Smooth muscle cell of the brain vasculature (primary cell): ENCODE measurements at regions not wholly inside any gene's neighbourhood (a gene's known extent, or its start where the extent isn't known, plus 50 kb on each side); places are given as distances from the start of the nearest gene placed in this dataset.
"Not testable (repeated sequence)": the region's sequence is repeated elsewhere in the genome, so short reads cannot be mapped to it uniquely, and the experiment has no call there.

Experiments used
- DNase-seq: peaks from one replicate; pipeline ENCODE4 v3.0.0-alpha.2; 2012; ENCODE audit warnings: low read depth, low spot score

DNA sequence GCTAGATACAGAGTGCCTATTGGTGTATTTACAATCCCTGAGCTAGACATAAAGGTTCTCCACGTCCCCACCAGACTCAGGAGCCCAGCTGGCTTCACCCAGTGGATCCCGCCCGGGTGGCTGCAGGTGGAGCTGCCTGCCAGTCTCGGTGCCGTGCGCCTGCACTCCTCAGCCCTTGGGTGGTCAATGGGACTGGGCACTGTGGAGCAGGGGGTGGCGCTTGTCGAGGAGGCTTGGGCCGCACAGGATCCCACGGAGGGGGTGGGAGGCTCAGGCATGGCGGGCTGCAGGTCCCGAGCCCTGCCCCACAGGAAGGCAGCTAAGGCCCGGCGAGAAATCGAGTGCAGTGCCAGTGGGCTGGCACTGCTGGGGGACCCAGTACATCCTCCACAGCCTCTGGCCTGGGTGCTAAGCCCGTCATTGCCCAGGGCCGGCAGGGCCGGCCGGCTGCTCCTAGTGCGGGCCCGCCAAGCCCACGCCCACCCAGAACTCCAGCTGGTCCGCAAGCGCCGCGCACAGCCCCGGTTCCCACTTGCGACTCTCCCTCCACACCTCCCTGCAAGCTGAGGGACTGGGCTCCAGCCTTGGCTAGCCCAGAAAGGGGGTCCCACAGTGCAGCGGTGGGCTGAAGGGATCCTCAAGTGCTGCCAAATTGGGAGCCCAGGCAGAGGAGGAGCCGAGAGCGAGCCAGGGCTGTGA is 554.6 kb upstream of the LUZP2 start:
- DNase-seq = not testable (repeated sequence)

GRCh38 chr11:23944923-23945322 is 551.9 kb upstream of the LUZP2 start:
- no peak for DNase-seq

DNA sequence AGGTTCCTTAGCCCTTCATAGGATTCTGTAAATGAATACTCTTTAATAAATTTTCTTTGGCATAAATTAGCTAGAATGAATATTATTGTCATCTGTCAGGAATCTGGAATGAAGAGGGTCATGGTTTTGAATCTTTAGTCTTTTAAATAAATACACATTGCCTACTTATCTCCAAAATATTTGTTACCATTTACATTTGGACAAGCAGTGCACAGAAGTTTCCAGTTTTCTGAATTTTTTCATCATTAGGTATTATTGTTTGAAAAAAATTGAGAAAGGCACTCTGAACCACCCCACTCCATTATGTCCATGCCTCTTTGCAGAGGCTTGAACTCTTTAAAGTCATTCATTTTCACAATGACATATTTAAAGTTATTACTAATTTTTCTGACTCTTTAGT is 549.0 kb upstream of the LUZP2 start:
- no peak for DNase-seq

DNA sequence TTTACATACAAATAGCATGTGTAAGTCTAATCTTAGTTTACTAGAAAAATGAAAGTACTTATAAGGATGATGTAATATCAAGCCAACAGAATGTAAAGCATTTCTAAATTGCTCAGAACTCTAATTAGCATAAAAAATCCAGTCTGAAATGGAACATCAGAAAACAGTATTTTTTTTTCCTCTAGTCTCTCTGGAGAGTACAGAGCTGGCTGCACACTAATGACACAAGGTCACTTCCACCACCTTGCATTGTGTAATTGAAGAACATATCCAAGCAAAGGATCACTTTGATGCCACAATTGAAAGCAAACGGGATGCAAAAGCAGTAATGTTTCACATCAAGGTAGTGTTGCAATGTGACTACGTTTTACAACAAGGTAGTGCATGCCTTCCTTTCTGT is 548.0 kb upstream of the LUZP2 start:
- DNase-seq = no peak

- no peak for DNase-seq
These were observed 542.7 kb upstream of the LUZP2 start for GRCh38 chr11:23953951-23954710.

GRCh38 chr11:23954730-23955129 is 542.1 kb upstream of the LUZP2 start:
- DNase-seq = no peak

- no peak for DNase-seq
These were observed 540.3 kb upstream of the LUZP2 start for GRCh38 chr11:23956586-23956985.

DNA sequence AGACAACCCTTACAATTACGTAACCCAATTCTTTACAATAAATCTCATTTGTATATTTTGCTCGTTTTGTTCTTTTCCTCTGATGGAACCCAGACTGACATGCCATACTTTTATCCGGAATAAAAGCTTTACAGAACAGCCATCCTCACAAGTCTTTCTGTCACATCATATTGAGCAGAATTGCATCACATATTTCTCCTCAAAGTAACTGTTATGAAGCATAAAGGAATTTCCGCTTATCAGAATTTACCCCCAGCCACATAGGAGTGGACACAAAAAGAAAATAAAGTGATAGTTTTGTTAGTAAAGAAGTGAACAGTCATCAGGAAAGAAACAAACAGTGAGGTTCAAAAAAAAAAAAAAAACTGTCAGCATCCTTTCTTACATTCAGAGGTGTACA is 539.5 kb upstream of the LUZP2 start:
- DNase-seq = no peak

GRCh38 chr11:23959462-23959861 is 537.4 kb upstream of the LUZP2 start:
- no peak for DNase-seq

DNA sequence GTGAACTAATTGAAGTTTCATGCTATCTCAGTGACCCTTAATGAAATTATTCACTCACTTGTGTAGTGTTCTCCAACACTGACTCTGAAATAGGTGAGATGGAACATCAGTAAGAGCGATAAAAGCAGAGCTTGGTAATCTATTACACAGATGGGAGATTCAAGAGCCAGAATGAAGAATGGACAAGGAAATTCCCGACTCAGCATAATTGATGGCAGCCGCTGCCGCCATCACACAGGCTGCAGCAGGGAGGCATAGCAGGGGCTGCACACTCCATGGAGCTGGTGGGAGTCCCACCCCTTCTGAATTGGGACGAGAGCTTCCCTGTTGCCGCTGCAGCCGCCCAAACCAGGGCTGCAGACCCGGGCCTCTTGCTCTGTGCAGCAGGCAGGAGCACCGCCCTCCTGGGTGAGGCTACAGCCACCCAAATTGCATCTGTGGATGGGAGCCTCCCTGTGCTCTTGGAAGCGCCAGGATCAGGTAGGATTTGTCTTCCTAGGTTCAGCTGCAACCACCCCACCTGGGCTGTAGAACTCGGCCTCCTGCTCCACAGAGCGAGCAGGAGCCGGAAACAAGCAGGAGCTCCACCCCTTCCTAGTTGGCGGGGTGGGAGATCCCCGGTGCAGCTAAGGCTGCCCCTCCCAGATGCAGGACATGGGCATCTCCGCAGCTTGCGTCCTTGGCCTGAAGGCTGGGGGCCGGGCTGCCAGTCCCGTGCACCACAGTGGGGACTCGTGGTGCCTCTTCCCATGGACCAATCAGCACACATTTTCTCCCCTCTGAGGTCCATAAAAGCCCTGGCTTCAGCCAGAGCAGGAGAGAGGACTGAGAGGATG is 535.1 kb upstream of the LUZP2 start:
- DNase-seq = no peak

DNA sequence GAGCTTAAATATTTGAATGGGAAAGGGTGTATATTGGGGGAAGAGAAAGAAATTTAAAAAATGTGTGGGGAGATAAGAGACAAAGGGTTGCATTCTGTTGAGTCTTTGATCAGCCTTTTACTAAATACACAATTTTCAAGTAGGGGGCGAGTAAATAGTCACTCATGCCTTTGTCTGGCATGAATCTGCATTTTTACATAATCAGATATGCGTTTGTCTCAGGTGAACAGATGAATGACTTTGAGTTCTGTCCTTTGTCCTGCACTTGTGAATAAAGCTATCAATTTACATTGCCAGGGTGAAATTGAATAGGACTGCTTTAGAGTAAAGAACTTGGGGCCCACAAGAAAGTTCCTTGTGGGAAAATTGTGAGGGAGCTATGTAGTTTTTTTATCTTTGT is 523.6 kb upstream of the LUZP2 start:
- DNase-seq = no peak

- no peak for DNase-seq
These were observed 522.8 kb upstream of the LUZP2 start for GRCh38 chr11:23974051-23974450.

- no peak for DNase-seq
These were observed 522.3 kb upstream of the LUZP2 start for GRCh38 chr11:23974601-23975000.

DNA sequence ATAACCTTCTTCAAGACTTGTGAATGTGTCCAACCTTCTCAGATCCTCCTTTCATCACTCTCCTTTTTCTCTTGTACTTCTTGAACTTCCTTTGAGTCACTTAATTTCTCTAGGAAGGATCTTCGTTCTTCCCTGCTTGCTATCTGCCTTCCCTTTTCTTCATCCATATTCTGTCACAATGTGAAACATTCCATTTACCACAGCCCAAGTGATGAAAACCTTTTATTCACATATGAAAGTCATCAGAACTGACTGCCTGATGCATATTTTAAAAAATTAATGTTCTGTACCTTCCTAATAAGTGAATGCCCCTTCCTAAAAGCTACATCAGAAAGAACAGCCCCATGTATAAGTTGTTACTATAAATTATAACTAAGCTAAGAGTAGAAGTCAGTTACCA is 520.4 kb upstream of the LUZP2 start:
- no peak for DNase-seq

DNA sequence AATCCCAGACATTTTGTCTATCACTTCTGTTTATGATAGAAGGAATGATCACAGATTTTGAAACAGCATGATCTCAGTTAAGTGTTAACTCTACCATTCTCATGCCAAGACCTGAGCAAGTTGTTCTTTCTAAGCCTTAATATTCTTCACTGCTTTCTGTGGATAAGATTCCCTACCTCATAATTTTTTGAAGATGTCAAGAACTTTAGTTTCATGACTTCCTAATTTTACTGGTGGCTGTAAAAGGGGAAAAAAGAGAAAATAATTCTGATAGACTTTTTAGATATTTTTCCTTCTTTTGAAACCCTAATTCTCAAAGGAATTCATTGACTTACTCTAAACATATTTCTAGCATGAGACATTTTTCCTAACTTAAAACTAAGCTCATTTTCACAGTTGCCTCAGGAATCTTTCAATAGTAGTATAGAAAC is 520.0 kb upstream of the LUZP2 start:
- DNase-seq = no peak

GRCh38 chr11:23988381-23989006 is 508.4 kb upstream of the LUZP2 start:
- peak; percentile 13 for DNase-seq

- no peak for DNase-seq
These were observed 506.3 kb upstream of the LUZP2 start for GRCh38 chr11:23990346-23991164.

DNA sequence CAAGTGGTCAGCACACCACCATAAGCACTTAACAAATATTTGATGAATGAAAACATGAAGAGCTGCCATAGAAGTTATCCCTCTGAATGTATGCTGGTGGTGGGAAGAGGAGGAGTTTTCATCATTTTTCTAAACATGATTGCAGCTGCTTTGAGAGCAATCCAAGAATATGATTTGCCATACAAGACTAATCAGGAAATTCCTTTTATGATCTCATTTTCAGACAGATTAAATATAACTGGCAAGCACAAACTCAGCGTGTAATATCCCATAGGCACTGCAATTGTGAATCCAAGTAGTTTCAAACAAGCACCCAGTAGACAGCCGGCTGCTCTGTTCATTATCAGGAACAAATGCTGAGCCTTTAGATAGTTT is 505.7 kb upstream of the LUZP2 start:
- DNase-seq = no peak

- no peak for DNase-seq
These were observed 501.0 kb upstream of the LUZP2 start for GRCh38 chr11:23995891-23996290.

GRCh38 chr11:23997356-23997755 is 499.5 kb upstream of the LUZP2 start:
- DNase-seq = no peak

DNA sequence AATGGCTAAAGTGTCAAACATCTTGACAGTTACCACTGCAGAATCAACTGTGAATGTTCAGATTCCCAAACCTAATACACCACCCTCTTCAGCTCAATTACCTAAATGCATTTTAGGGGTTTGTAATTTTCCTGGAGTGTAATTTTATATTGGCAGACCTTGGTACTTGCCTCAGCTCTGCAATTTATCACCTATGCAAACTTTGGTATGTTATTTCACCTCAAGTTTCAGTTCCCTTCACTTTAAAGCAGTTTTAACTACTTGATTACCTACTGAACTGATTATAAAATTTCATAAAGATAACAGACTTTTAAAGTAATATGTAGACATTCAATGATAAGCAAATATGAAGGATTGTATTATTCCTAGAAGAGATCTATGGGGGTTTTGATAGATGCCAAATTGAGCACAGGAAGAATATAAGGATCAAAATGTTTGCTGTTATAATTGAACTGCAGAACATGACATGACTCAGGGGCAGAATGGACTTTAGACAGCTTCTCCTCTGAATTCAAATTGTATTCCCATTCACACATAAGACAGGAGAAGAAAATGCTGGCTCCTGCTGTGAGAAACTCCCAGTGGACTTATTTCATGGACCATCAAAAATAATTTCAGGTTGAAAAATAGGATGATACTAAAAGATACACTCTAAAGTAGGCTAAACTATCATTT is 491.5 kb upstream of the LUZP2 start:
- no peak for DNase-seq
